IMR-90 (cell line): ENCODE measurements at regions not wholly inside any gene's neighbourhood (a gene's known extent, or its start where the extent isn't known, plus 50 kb on each side); places are given as distances from the start of the nearest gene placed in this dataset.
A peak's percentile ranks its signal among the peaks of the same experiment; 100 is the strongest.

ENCODE experiments used
- ATAC-seq: fragments of 200-7000 bp; cut with Tn5 transposase; 2 replicates; pipeline ENCODE4 v1.9.1; 2020; ENCODE audit warnings: low read depth, mild to moderate bottlenecking, moderate library complexity
- BruUV-seq: library from RNA; stranded (reverse); fragments of 400-500 nt; replicated peaks from 2 replicates; lab custom pipeline; 2021; lab: Mats Ljungman, UMichigan
- CTCF ChIA-PET: fragments of 300-600 bp; formaldehyde crosslinking; extraction: SDS; loops from one replicate; lab custom pipeline; 2021; ENCODE audit warnings: antibody characterized with exemption; lab: Yijun Ruan, JAX
- POLR2A ChIA-PET: fragments of 300-600 bp; sonication (Branson Sonifier 250); formaldehyde crosslinking; loops from one replicate; lab custom pipeline; 2022; ENCODE audit warnings: antibody characterized with exemption; ENCODE audit not compliant: unreplicated experiment; lab: Charles Lee
- DNase-seq: peaks from one replicate; pipeline ENCODE4 v3.0.0; 2013
- H2AFZ ChIP-seq: replicated peaks from 2 replicates; pipeline ENCODE3; 2013; ENCODE audit warnings: low read length, mild to moderate bottlenecking; ENCODE audit not compliant: poor library complexity
- H2AK5ac ChIP-seq: 2 replicates; pipeline ENCODE4 v1.6.1; 2013; ENCODE audit warnings: low read depth, low read length, inconsistent platforms
- H2AK9ac ChIP-seq: replicated peaks from 2 replicates; pipeline ENCODE3; 2013; ENCODE audit warnings: mild to moderate bottlenecking, low read depth, low read length, moderate library complexity; ENCODE audit not compliant: poor library complexity
- H2BK120ac ChIP-seq: 2 replicates; pipeline ENCODE4 v1.6.1; 2013; ENCODE audit warnings: low read depth, low read length, inconsistent platforms
- H2BK15ac ChIP-seq: 3 replicates; pipeline ENCODE4 v1.6.1; 2013; ENCODE audit warnings: low read depth, low read length, inconsistent platforms
- H2BK20ac ChIP-seq: 2 replicates; pipeline ENCODE4 v1.6.1; 2013; ENCODE audit warnings: low read depth, mild to moderate bottlenecking, inconsistent platforms, low read length, moderate library complexity
- H2BK5ac ChIP-seq: 2 replicates; pipeline ENCODE4 v1.6.1; 2013; ENCODE audit warnings: mild to moderate bottlenecking, low read depth, low read length, inconsistent platforms; ENCODE audit not compliant: poor library complexity, severe bottlenecking
- H3K14ac ChIP-seq: replicated peaks from 2 replicates; pipeline ENCODE4 v1.6.1; 2013; ENCODE audit warnings: low read depth, low read length, inconsistent platforms
- H3K18ac ChIP-seq: 2 replicates; pipeline ENCODE4 v1.6.1; 2013; ENCODE audit warnings: low read depth, low read length, control low read depth
- H3K23ac ChIP-seq: 2 replicates; pipeline ENCODE4 v1.6.1; 2013; ENCODE audit warnings: low read depth, low read length, inconsistent platforms
- H3K27ac ChIP-seq: 2 replicates; pipeline ENCODE4 v1.5.1; 2013; ENCODE audit warnings: mild to moderate bottlenecking, control low read depth, low read length; ENCODE audit not compliant: insufficient read depth
- H3K27me3 ChIP-seq: 2 replicates; pipeline ENCODE4 v1.6.1; 2013; ENCODE audit warnings: low read length; ENCODE audit not compliant: control insufficient read depth, insufficient read depth
- H3K36me3 ChIP-seq: 2 replicates; pipeline ENCODE4 v1.6.1; 2013; ENCODE audit warnings: low read length, mixed read lengths; ENCODE audit not compliant: control insufficient read depth, insufficient read depth
- H3K4ac ChIP-seq: 2 replicates; pipeline ENCODE4 v1.6.1; 2013; ENCODE audit warnings: low read depth, low read length, inconsistent platforms
- H3K4me1 ChIP-seq: 2 replicates; pipeline ENCODE4 v1.6.1; 2013; ENCODE audit warnings: low read length, mixed read lengths; ENCODE audit not compliant: control insufficient read depth, insufficient read depth
- H3K4me2 ChIP-seq: 2 replicates; pipeline ENCODE4 v1.6.1; 2013; ENCODE audit warnings: low read depth, mild to moderate bottlenecking, control low read depth, low read length, moderate library complexity
- H3K4me3 ChIP-seq: 2 replicates; pipeline ENCODE4 v1.5.1; 2013; ENCODE audit warnings: low read depth, mild to moderate bottlenecking, control low read depth, low read length, moderate library complexity; ENCODE audit not compliant: insufficient read depth
- H3K56ac ChIP-seq: 2 replicates; pipeline ENCODE4 v1.6.1; 2013; ENCODE audit warnings: low read length, inconsistent platforms; ENCODE audit not compliant: insufficient read depth; ENCODE audit errors: extremely low read depth
- H3K79me1 ChIP-seq, 2 experiments: 2 replicates each; pipeline ENCODE4 v1.6.1; 2013; ENCODE audit warnings: low read length in 2 of 2, inconsistent platforms in 1 of 2, low read depth in 1 of 2
- H3K9ac ChIP-seq: 2 replicates; pipeline ENCODE4 v1.6.1; 2013; ENCODE audit warnings: low read depth, low read length, control low read depth
- H3K9me1 ChIP-seq: 2 replicates; pipeline ENCODE4 v1.6.1; 2013; ENCODE audit warnings: low read length, inconsistent platforms; ENCODE audit not compliant: insufficient read depth
- H3K9me3 ChIP-seq: 2 replicates; pipeline ENCODE4 v1.6.1; 2013; ENCODE audit warnings: low read length; ENCODE audit not compliant: control insufficient read depth, insufficient read depth
- H4K20me1 ChIP-seq: 2 replicates; pipeline ENCODE4 v1.6.1; 2013; ENCODE audit warnings: low read length, inconsistent platforms; ENCODE audit not compliant: insufficient read depth
- H4K5ac ChIP-seq: 2 replicates; pipeline ENCODE4 v1.6.1; 2013; ENCODE audit warnings: mild to moderate bottlenecking, low read depth, low read length, control low read depth
- H4K8ac ChIP-seq, 2 experiments: 2 replicates each; pipeline ENCODE4 v1.6.1; 2013; ENCODE audit warnings: low read depth in 2 of 2, low read length in 2 of 2, control low read depth in 1 of 2, inconsistent platforms in 1 of 2
- H4K91ac ChIP-seq: 2 replicates; pipeline ENCODE4 v1.6.1; 2013; ENCODE audit warnings: low read depth, low read length, inconsistent platforms; ENCODE audit not compliant: insufficient read depth
- BHLHE40 ChIP-seq: fragments of 150-350 bp; IDR thresholded peaks from 2 replicates; pipeline ENCODE4 v1.6.1; 2016; ENCODE audit warnings: mild to moderate bottlenecking, low read depth, low read length
- CEBPB ChIP-seq: IDR thresholded peaks from 2 replicates; pipeline ENCODE4 v1.6.1; 2012; ENCODE audit warnings: low read depth, low read length, improper control_type of control experiment
- CHD1 ChIP-seq: IDR thresholded peaks from 2 replicates; pipeline ENCODE4 v1.6.1; 2012; ENCODE audit warnings: low read depth, low read length, improper control_type of control experiment
- CTCF ChIP-seq: conservative IDR thresholded peaks from 2 replicates; pipeline ENCODE4 v1.5.1; 2012; ENCODE audit warnings: mild to moderate bottlenecking, low read depth, low read length, improper control_type of control experiment
- ELK1 ChIP-seq: fragments of 150-350 bp; IDR thresholded peaks from 2 replicates; pipeline ENCODE4 v1.6.1; 2016; ENCODE audit warnings: low read depth, mild to moderate bottlenecking, low read length, moderate library complexity, borderline replicate concordance
- FOS ChIP-seq: fragments of 150-350 bp; IDR thresholded peaks from 2 replicates; pipeline ENCODE4 v1.6.1; 2016; ENCODE audit warnings: low read depth, low read length
- MAFK ChIP-seq: IDR thresholded peaks from 2 replicates; pipeline ENCODE4 v1.6.1; 2012; ENCODE audit warnings: low read depth, low read length, improper control_type of control experiment
- MAZ ChIP-seq: IDR thresholded peaks from 2 replicates; pipeline ENCODE4 v1.6.1; 2012; ENCODE audit warnings: low read depth, mild to moderate bottlenecking, low read length, improper control_type of control experiment, moderate library complexity, borderline replicate concordance
- MXI1 ChIP-seq: IDR thresholded peaks from 2 replicates; pipeline ENCODE4 v1.6.1; 2012; ENCODE audit warnings: low read depth, mild to moderate bottlenecking, low read length, moderate library complexity, borderline replicate concordance
- NFE2L2 ChIP-seq: fragments of 150-350 bp; IDR thresholded peaks from 2 replicates; pipeline ENCODE4 v1.6.1; 2016; ENCODE audit warnings: low read depth, mild to moderate bottlenecking, low read length
- POLR2A ChIP-seq: IDR thresholded peaks from 2 replicates; pipeline ENCODE4 v1.6.1; 2012; ENCODE audit warnings: mild to moderate bottlenecking, low read depth, low read length
- RAD21 ChIP-seq: IDR thresholded peaks from 2 replicates; pipeline ENCODE4 v1.6.1; 2012; ENCODE audit warnings: low read length, improper control_type of control experiment
- RCOR1 ChIP-seq: IDR thresholded peaks from 2 replicates; pipeline ENCODE4 v1.6.1; 2012; ENCODE audit warnings: mild to moderate bottlenecking, low read length, improper control_type of control experiment; ENCODE audit not compliant: insufficient replicate concordance
- RFX5 ChIP-seq: IDR thresholded peaks from 2 replicates; pipeline ENCODE4 v1.8.0; 2012; ENCODE audit warnings: low read depth, mild to moderate bottlenecking, low read length, moderate library complexity
- SMC3 ChIP-seq: fragments of 150-350 bp; IDR thresholded peaks from 2 replicates; pipeline ENCODE4 v1.6.1; 2016; ENCODE audit warnings: low read depth, mild to moderate bottlenecking, antibody characterized with exemption, low read length, moderate library complexity
- USF2 ChIP-seq: fragments of 150-350 bp; IDR thresholded peaks from 2 replicates; pipeline ENCODE4 v1.6.1; 2017; ENCODE audit warnings: mild to moderate bottlenecking, antibody characterized with exemption, low read length, low read depth
- WGBS, 2 experiments: methylation state at CpG; one replicate each; pipeline versions ENCODE4 v1.1.5 to v1.1.7; 2013; ENCODE audit warnings: missing lambda C conversion rate in 2 of 2; ENCODE audit not compliant: insufficient read length in 1 of 2; ENCODE audit errors: extremely low coverage in 2 of 2; 5-methylcytosine and 5-hydroxymethylcytosine counted together
- dilution Hi-C: fragments of 300-500 bp; cut with HindIII; formaldehyde crosslinking; loops from one replicate; pipeline ENCODE4 v1.14.3; 2018; ENCODE audit warnings: low sequenced_read_pairs; ENCODE audit not compliant: unreplicated experiment
- in situ Hi-C: fragments of 300-500 bp; cut with MboI; formaldehyde crosslinking; loops from 3 replicates; pipeline ENCODE4 v1.14.3; 2019; ENCODE audit warnings: low sequenced_read_pairs, inconsistent platforms, mixed read lengths
- intact Hi-C: fragments of 100-400 bp; cut with micrococcal nuclease; formaldehyde crosslinking; loops from 2 replicates; pipeline ENCODE4 v1.10.0; 2022

GRCh38 chr3:193134856-193135255, 106.2 kb upstream of the PLAAT1 start:
- Histone ChIP-seq H4K5ac (no peak overlapping the region), H3K4me2 (no peak overlapping the region), H2BK120ac (no peak overlapping the region), H3K36me3 (no peaks in the 10 kb centered on the region), H3K23ac (no peak overlapping the region), H2BK15ac (no peak overlapping the region), H2BK20ac (no peak overlapping the region), H4K91ac (no peak overlapping the region), H3K27ac (no peak overlapping the region), H3K79me1 (no peaks in the 10 kb centered on the region), H3K4me1 (no peaks in the 10 kb centered on the region), H3K9me1 (no peaks in the 10 kb centered on the region), H2AK9ac (no peak overlapping the region), H3K56ac (no peak overlapping the region), H3K9ac (no peak overlapping the region), H3K4me3 (no peak overlapping the region), H3K14ac (no peak overlapping the region), H2BK5ac (no peak overlapping the region), H3K4ac (no peak overlapping the region), H2AFZ (no peak overlapping the region), H4K8ac (no peak overlapping the region), H3K9me3 (no peaks in the 10 kb centered on the region), H3K18ac (no peak overlapping the region), H4K20me1 (no peaks in the 10 kb centered on the region), H3K27me3 (no peaks in the 10 kb centered on the region), H2AK5ac (no peak overlapping the region)
- dilution Hi-C loops, result no loop called here
- TF ChIP-seq MAZ (no peak), POLR2A (no peak), USF2 (no peak), FOS (no peak), RFX5 (no peak), SMC3 (no peak), CHD1 (no peak), NFE2L2 (no peak), ELK1 (no peak), MAFK (no peak), CTCF (no peak), BHLHE40 (no peak), MXI1 (no peak), RCOR1 (no peak), CEBPB (no peak), RAD21 (no peak)
- WGBS, 2 experiments, result no CpG with 5 or more reads among the region's 5 CpGs
- intact Hi-C loops, result no loop called here
- no TSS peak for BruUV-seq
- ATAC-seq (no peak), DNase-seq (peak; percentile 53)
- POLR2A ChIA-PET, result no interaction called here
- in situ Hi-C loops, result no loop called here
- CTCF ChIA-PET, result no interaction called here
